PC-3 (cell line): ENCODE measurements at regions not wholly inside any gene's neighbourhood (a gene's known extent, or its start where the extent isn't known, plus 50 kb on each side); places are given as distances from the start of the nearest gene placed in this dataset.

Experiments used
- CTCF ChIP-seq: fragments of 300-600 bp; sonication (generic); conservative IDR thresholded peaks from 2 replicates; pipeline ENCODE4 v1.5.1; 2017; ENCODE audit warnings: antibody characterized with exemption, low read depth, mild to moderate bottlenecking, low read length
- EZH2phosphoT487 ChIP-seq: fragments of 300-600 bp; sonication (generic); IDR thresholded peaks from 2 replicates; pipeline ENCODE4 v1.6.1; 2018; ENCODE audit warnings: mild to moderate bottlenecking, antibody characterized with exemption, low read length, borderline replicate concordance

- TF ChIP-seq CTCF (no peak), EZH2phosphoT487 (no peak)
Measured at GRCh38 chr2:40038646-40039045, 259.6 kb upstream of the THUMPD2 start.
